MCF 10A (cell line): ENCODE measurements at regions not wholly inside any gene's neighbourhood (a gene's known extent, or its start where the extent isn't known, plus 50 kb on each side); places are given as distances from the start of the nearest gene placed in this dataset.

Experiments
- BruUV-seq: library from RNA; stranded (reverse); fragments of 400-500 nt; replicated peaks from 2 replicates; lab custom pipeline; 2021; lab: Mats Ljungman, UMichigan
- CTCF ChIA-PET: fragments of 300-600 bp; sonication (Branson Sonifier 250); formaldehyde crosslinking; extraction: SDS; loops from one replicate; lab custom pipeline; 2021; ENCODE audit warnings: antibody characterized with exemption, inconsistent platforms; lab: Yijun Ruan, JAX
- POLR2A ChIA-PET: fragments of 300-600, 350-650 bp; sonication (Branson Sonifier 250); formaldehyde crosslinking; extraction: SDS; loops from one replicate; lab custom pipeline; 2020; ENCODE audit warnings: antibody characterized with exemption, inconsistent platforms; lab: Yijun Ruan, JAX
- DNase-seq: peaks from one replicate; pipeline ENCODE4 v3.0.0-alpha.2; 2018; ENCODE audit not compliant: unreplicated experiment
- H3K27ac Mint-ChIP-seq: one replicate; pipeline ENCODE4 v1.8.0; 2022; ENCODE audit warnings: mild to moderate bottlenecking, low read depth, mixed read lengths; ENCODE audit not compliant: unreplicated experiment
- H3K27me3 Mint-ChIP-seq: one replicate; pipeline ENCODE4 v1.8.0; 2022; ENCODE audit warnings: mixed read lengths; ENCODE audit not compliant: insufficient read depth, unreplicated experiment
- H3K36me3 Mint-ChIP-seq: one replicate; pipeline ENCODE4 v1.8.0; 2022; ENCODE audit warnings: mild to moderate bottlenecking, moderate library complexity, mixed read lengths; ENCODE audit not compliant: insufficient read depth, unreplicated experiment
- H3K4me1 Mint-ChIP-seq: one replicate; pipeline ENCODE4 v1.8.0; 2022; ENCODE audit warnings: mixed read lengths; ENCODE audit not compliant: insufficient read depth, unreplicated experiment
- H3K4me3 Mint-ChIP-seq: one replicate; pipeline ENCODE4 v1.8.0; 2022; ENCODE audit warnings: mild to moderate bottlenecking, moderate library complexity, mixed read lengths; ENCODE audit not compliant: unreplicated experiment
- H3K9me3 Mint-ChIP-seq: one replicate; pipeline ENCODE4 v1.8.0; 2022; ENCODE audit warnings: mixed read lengths; ENCODE audit not compliant: unreplicated experiment
- CTCF ChIP-seq: fragments of 200-600 bp; IDR thresholded peaks from one replicate; pipeline ENCODE4 v1.8.0; 2022; ENCODE audit warnings: antibody characterized with exemption, mild to moderate bottlenecking; ENCODE audit not compliant: unreplicated experiment
- intact Hi-C: fragments of 100-400 bp; cut with micrococcal nuclease; formaldehyde crosslinking; loops from 2 replicates; pipeline ENCODE4 v1.14.1; 2022

GRCh38 chr2:40646642-40647041, 194.8 kb upstream of the SLC8A1 start:
- TF ChIP-seq CTCF: no peak
- H3K27me3 Mint-ChIP-seq: no peaks in the 10 kb centered on the region
- H3K4me1 Mint-ChIP-seq: no peaks in the 10 kb centered on the region
- no peaks in the 10 kb centered on the region for H3K9me3 Mint-ChIP-seq
- intact Hi-C loops: no loop called here
- BruUV-seq: no TSS peak
- CTCF ChIA-PET: no interaction called here
- no peak for DNase-seq
- H3K27ac Mint-ChIP-seq: no peak overlapping the region
- H3K4me3 Mint-ChIP-seq: no peak overlapping the region
- POLR2A ChIA-PET: no interaction called here
- no peaks in the 10 kb centered on the region for H3K36me3 Mint-ChIP-seq

- H3K27ac Mint-ChIP-seq: no peak overlapping the region
- H3K4me3 Mint-ChIP-seq: no peak overlapping the region
- H3K36me3 Mint-ChIP-seq: no peaks in the 10 kb centered on the region
- ChIA-PET POLR2A (no interaction called here), CTCF (interaction anchor here (2.3 kb wide), 1 partner anchor 96 kb away, joined by 6 read pairs; no protein-coding TSS in a partner anchor)
- intact Hi-C loops: loop anchor here (10.0 kb wide), 1 partner anchor 63 kb away; no protein-coding TSS in a partner anchor
- H3K27me3 Mint-ChIP-seq: no peaks in the 10 kb centered on the region
- peaks cover 9% of the 10 kb centered on the region for H3K4me1 Mint-ChIP-seq
- BruUV-seq: no TSS peak
- no peak for DNase-seq
- no peak for TF ChIP-seq CTCF
- H3K9me3 Mint-ChIP-seq: no peaks in the 10 kb centered on the region
Observed at GRCh38 chr2:40652155-40652554, 200.3 kb upstream of the SLC8A1 start.

GRCh38 chr2:40653829-40654228, 201.9 kb upstream of the SLC8A1 start:
- peak; percentile 34 for DNase-seq
- H3K4me1 Mint-ChIP-seq: peaks cover 9% of the 10 kb centered on the region
- intact Hi-C loops: loop anchor here (10.0 kb wide), 1 partner anchor 61 kb away; no protein-coding TSS in a partner anchor
- no peaks in the 10 kb centered on the region for H3K27me3 Mint-ChIP-seq
- no TSS peak for BruUV-seq
- H3K27ac Mint-ChIP-seq: no peak overlapping the region
- no peaks in the 10 kb centered on the region for H3K36me3 Mint-ChIP-seq
- no peak for TF ChIP-seq CTCF
- H3K4me3 Mint-ChIP-seq: no peak overlapping the region
- no peaks in the 10 kb centered on the region for H3K9me3 Mint-ChIP-seq
- ChIA-PET POLR2A (no interaction called here), CTCF (interaction anchor here (0.6 kb wide), 1 partner anchor 760 kb away, joined by 3 read pairs; no protein-coding TSS in a partner anchor)

GRCh38 chr2:40654346-40654745, 202.5 kb upstream of the SLC8A1 start:
- ChIA-PET CTCF (interaction anchor here (0.6 kb wide), 1 partner anchor 760 kb away, joined by 3 read pairs; no protein-coding TSS in a partner anchor), POLR2A (interaction anchor here (0.9 kb wide), 1 partner anchor 18 kb away, joined by 4 read pairs; no protein-coding TSS in a partner anchor)
- H3K27me3 Mint-ChIP-seq: no peaks in the 10 kb centered on the region
- no TSS peak for BruUV-seq
- intact Hi-C loops: loop anchor here (10.0 kb wide), 1 partner anchor 60 kb away; no protein-coding TSS in a partner anchor
- H3K4me1 Mint-ChIP-seq: peaks cover 9% of the 10 kb centered on the region
- DNase-seq: peak; percentile 13
- H3K36me3 Mint-ChIP-seq: no peaks in the 10 kb centered on the region
- H3K4me3 Mint-ChIP-seq: no peak overlapping the region
- no peaks in the 10 kb centered on the region for H3K9me3 Mint-ChIP-seq
- no peak overlapping the region for H3K27ac Mint-ChIP-seq
- no peak for TF ChIP-seq CTCF
